ENCODE measurements at regions not wholly inside any gene's neighbourhood (a gene's known extent, or its start where the extent isn't known, plus 50 kb on each side); places are given as distances from the start of the nearest gene placed in this dataset.

GRCh38 chr3:68211637-68212036 is 557.2 kb upstream of the SUCLG2 start:
- TF ChIP-seq, protein P1, sequence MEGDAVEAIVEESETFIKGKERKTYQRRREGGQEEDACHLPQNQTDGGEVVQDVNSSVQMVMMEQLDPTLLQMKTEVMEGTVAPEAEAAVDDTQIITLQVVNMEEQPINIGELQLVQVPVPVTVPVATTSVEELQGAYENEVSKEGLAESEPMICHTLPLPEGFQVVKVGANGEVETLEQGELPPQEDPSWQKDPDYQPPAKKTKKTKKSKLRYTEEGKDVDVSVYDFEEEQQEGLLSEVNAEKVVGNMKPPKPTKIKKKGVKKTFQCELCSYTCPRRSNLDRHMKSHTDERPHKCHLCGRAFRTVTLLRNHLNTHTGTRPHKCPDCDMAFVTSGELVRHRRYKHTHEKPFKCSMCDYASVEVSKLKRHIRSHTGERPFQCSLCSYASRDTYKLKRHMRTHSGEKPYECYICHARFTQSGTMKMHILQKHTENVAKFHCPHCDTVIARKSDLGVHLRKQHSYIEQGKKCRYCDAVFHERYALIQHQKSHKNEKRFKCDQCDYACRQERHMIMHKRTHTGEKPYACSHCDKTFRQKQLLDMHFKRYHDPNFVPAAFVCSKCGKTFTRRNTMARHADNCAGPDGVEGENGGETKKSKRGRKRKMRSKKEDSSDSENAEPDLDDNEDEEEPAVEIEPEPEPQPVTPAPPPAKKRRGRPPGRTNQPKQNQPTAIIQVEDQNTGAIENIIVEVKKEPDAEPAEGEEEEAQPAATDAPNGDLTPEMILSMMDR (IDR thresholded peaks at IDR 0.05; ENCODE audit: control extremely low read depth in 1 of 3, insufficient read depth in 1 of 3, low read depth in 1 of 3, low read length in 3 of 3) = no peak
- TF ChIP-seq POLR2AphosphoS5 (IDR thresholded peaks at IDR 0.05; ENCODE audit: low read depth, low read length) = no peak
- no peak for TF ChIP-seq TAF1 (IDR thresholded peaks at IDR 0.05; ENCODE audit: low read depth, low read length)
- TF ChIP-seq EP300 (IDR thresholded peaks at IDR 0.05; ENCODE audit: borderline replicate concordance in 1 of 2, low read depth in 2 of 2, low read length in 2 of 2) = no peak
- TF ChIP-seq HDAC2 (IDR thresholded peaks at IDR 0.05; ENCODE audit: borderline replicate concordance in 1 of 2, low read depth in 2 of 2, low read length in 2 of 2) = no peak
- no peak for TF ChIP-seq FOSL1 (IDR thresholded peaks at IDR 0.05; ENCODE audit: insufficient read depth, low read depth, low read length)
- TF ChIP-seq EGR1 (IDR thresholded peaks at IDR 0.05; ENCODE audit: borderline replicate concordance, low read depth, low read length) = no peak
